HEK293T (cell line): ENCODE measurements at regions not wholly inside any gene's neighbourhood (a gene's known extent, or its start where the extent isn't known, plus 50 kb on each side); places are given as distances from the start of the nearest gene placed in this dataset.

ENCODE experiments used
- ARNT ChIP-seq: fragments of 450-650 bp; IDR thresholded peaks from 2 replicates; pipeline ENCODE4 v1.6.1; 2017; ENCODE audit warnings: mild to moderate bottlenecking
- FOXM1 ChIP-seq: fragments of 450-650 bp; IDR thresholded peaks from 2 replicates; pipeline ENCODE4 v1.6.1; 2017; ENCODE audit warnings: mild to moderate bottlenecking, borderline replicate concordance
- HDGF ChIP-seq: fragments of 450-650 bp; IDR thresholded peaks from 2 replicates; pipeline ENCODE4 v1.6.1; 2017; ENCODE audit warnings: antibody characterized with exemption, borderline replicate concordance
- NFRKB ChIP-seq: fragments of 450-650 bp; IDR thresholded peaks from 2 replicates; pipeline ENCODE4 v1.6.1; 2016; ENCODE audit warnings: mild to moderate bottlenecking, moderate library complexity
- SP1 ChIP-seq: fragments of 450-650 bp; IDR thresholded peaks from 2 replicates; pipeline ENCODE4 v1.6.1; 2017
- SUZ12 ChIP-seq: fragments of 450-650 bp; IDR thresholded peaks from 2 replicates; pipeline ENCODE4 v1.6.1; 2016; ENCODE audit warnings: mild to moderate bottlenecking

GRCh38 chr14:40100544-40101196, 668.4 kb upstream of the FBXO33 start:
- TF ChIP-seq ARNT (no peak), SUZ12 (no peak), NFRKB (no peak), SP1 (no peak), FOXM1 (no peak), HDGF (no peak)
